ENCODE measurements at regions not wholly inside any gene's neighbourhood (a gene's known extent, or its start where the extent isn't known, plus 50 kb on each side); places are given as distances from the start of the nearest gene placed in this dataset.
"Not testable (repeated sequence)": the region's sequence is repeated elsewhere in the genome, so short reads cannot be mapped to it uniquely, and the experiment has no call there.

DNA sequence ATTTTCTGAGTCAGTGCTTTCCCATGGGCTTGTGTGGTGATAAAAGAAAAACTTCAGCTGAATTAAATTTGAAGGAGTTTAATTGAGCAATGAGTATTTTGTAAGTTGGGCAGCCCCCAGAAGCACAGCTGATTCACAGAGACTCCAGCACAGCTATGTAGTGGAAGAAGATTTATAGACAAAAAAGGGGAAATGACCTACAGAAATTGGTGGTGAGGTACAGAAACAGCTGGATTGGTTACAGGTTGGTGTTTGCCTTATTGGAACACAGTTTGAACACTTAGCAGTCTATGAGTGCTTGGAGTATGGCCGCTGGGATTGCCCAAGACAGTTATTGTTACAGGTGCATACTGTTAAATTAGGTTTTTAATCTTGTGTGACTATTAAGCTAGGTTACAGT is 96.9 kb upstream of the PTPRK start:
- no peak for DNase-seq
- in situ Hi-C loops (cut with MboI; ENCODE audit: low pct_unique_long_range_greater_than_20kb, low sequenced_read_pairs) = no loop called here

DNA sequence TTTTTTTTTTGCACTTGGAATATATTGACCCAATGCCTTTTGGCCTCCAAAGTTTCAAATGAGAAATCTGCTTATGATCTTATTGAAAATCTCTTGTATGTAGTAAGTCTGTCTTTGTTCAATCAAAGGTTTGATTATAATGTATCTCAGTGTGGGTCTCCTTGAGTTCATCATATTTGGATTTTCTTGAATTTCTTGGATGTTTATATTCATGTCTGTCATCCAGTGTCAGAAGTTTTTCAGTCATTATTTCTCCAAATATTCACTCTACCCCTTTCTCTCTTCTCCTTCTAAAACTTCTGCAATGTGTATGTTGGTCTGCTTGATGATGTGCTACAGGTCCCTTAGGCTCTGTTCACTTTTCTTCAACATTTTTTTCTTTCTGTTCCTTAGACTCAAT is 95.9 kb upstream of the PTPRK start:
- no peak for DNase-seq
- in situ Hi-C loops (cut with MboI; ENCODE audit: low pct_unique_long_range_greater_than_20kb, low sequenced_read_pairs) = no loop called here

DNA sequence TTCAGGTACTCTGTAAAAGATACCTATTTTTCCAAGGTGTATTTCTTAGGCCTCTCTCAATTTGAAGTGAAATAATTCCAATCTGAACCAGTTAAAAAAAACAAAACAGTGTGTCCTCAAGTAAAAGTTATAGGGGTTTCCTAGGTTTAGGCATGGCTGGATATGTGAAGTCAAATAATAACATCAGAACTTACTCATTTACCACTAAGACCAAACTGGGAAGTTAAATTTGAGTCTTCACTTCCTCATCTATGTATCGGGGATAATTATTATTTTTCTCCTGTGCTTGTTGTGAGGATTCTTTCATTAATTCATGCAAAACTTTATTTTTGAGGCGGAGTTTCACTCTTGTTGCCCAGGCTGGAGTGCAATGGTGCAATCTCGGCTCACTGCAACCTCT is 86.2 kb upstream of the PTPRK start:
- no peak for DNase-seq
- in situ Hi-C loops (cut with MboI; ENCODE audit: low pct_unique_long_range_greater_than_20kb, low sequenced_read_pairs) = no loop called here

DNA sequence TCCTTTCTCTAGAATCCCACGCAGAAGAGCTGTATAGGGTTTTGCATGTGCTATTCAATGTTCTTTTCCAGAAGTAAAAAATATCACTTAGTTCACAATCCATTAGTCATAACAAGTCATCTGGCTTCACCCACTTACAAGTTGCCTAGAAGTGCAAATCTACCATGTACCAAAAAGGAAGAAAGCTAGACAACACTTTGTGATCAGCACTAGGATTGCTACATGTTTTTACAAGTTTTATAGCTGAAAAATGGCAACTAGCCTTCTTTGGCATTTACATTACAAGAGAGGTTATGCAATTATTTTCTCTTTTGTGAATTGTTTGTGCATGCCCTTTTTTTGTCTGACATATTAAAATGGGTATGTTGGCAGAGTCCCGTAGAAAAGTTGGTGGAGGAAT is 85.6 kb upstream of the PTPRK start:
- DNase-seq = no peak
- in situ Hi-C loops (cut with MboI; ENCODE audit: low pct_unique_long_range_greater_than_20kb, low sequenced_read_pairs) = no loop called here

DNA sequence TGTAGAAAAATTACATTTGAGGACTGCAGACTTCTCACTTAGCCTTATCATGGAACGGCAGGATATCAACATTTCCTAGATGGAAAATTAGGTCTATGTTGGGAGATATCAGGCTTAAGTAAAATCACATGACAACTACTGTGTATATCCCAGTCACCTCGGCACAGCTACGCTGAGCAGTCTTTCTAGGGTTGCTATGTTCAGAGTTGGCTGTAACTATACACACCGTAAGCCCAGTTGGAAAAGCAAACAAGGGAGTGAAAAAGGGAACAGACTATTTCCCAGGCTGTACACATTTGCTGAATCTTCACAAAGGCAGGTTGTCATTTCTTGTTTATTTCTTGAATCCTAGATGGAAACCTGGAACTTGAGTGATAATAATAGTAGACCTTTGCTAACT is 80.7 kb upstream of the PTPRK start:
- in situ Hi-C loops (cut with MboI; ENCODE audit: low pct_unique_long_range_greater_than_20kb, low sequenced_read_pairs) = no loop called here
- DNase-seq = no peak

DNA sequence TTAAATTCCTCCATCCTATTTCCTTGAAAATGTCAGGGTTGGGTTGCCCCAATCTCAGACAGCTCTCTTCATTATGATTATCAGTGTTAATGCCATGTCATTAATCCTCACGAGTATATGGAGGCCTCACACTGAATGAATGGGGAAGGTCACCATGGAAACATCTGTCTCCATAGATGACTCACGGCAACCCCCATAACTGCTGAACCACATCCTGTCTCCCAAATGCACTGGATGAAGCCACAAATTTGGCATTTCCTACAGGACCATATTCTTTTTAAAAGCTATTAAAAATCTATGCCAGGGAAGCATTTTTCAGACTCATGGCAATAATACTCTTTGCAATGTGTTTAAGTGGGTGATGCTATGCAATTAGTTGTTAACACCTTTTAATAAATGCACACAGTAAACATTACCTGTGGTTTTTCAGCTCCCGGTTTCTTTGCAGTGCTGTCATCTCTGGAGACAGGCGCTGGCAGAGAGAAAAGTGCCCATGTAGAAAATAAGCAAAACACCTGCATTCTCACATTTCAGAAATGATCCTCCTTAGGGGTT is 80.1 kb upstream of the PTPRK start:
- in situ Hi-C loops (cut with MboI; ENCODE audit: low pct_unique_long_range_greater_than_20kb, low sequenced_read_pairs) = no loop called here
- DNase-seq = peak; percentile 46

DNA sequence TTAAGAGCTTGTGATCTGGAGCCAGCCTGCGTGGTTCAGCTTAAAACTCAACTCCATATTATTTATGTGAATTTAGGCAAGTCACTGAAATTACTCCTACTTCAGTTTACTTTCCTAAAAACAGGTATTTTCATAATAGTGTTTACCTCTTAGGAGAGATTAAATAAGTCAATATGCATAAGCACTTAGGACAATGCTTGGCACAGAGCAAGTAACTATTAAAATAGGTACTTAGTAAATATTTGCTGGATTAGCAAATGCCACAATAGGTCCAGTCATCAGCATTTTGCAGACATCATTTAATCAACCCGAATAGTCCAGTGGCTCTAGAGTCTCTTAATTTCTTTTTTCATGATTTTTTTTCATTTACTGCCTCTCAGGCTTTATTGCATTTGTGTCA is 78.6 kb upstream of the PTPRK start:
- no peak for DNase-seq
- in situ Hi-C loops (cut with MboI; ENCODE audit: low pct_unique_long_range_greater_than_20kb, low sequenced_read_pairs) = no loop called here

DNA sequence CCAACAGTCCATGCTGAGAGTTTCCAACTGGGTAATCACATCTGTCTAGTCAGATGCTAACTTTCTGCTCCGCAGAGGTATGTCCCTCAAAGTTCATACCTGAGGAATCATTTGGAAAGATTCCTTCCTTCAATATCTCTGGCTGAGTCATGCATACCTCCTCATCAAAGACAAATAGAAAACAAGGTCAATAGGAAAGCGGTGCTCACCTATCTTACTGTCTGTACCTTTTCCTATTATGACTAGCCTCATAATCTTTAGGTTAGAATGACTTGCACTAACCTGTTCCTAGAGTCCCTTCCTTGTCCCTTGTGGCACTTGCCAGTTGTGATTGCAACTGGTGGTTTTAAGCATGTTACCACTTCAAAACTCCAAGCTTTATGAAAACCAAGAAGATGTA is 78.2 kb upstream of the PTPRK start:
- in situ Hi-C loops (cut with MboI; ENCODE audit: low pct_unique_long_range_greater_than_20kb, low sequenced_read_pairs) = no loop called here
- no peak for DNase-seq

DNA sequence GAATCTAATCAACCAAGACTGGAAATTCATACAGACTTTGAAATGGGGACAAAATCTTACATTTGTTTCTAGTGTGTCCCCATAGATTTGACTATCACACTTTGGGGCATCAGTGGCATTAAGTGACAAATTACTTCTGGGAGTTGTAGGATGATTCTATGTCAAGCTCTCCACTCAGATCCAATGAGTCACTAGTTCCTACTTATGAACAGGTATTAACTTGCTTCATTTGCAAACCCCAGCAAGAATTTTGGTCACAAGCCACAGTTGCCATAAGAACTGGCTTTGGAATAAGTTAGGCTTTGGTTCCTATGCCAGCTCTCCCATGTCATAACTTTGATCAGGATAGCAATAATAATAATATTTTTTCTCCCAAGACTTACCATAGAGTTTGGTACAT is 77.6 kb upstream of the PTPRK start:
- DNase-seq = no peak
- in situ Hi-C loops (cut with MboI; ENCODE audit: low pct_unique_long_range_greater_than_20kb, low sequenced_read_pairs) = no loop called here

DNA sequence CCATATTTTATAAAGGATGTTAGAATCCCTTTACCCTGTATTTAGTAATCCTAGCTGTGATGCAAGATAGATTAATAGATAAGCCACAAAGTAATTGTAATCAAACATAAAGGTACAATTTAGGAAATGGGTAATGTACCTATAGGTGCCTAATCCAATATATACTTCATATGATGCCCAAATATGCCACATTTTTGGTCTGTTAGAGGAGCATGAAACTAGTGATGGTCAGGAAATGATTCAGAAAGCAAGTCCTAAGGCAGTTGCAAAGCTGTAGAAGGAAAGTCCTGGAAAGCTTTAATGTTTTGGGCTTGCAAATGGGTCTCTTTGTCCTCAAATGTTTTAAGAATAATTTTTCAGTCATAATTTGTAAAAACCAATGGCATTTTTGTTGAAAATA is 76.6 kb upstream of the PTPRK start:
- in situ Hi-C loops (cut with MboI; ENCODE audit: low pct_unique_long_range_greater_than_20kb, low sequenced_read_pairs) = no loop called here
- DNase-seq = no peak

DNA sequence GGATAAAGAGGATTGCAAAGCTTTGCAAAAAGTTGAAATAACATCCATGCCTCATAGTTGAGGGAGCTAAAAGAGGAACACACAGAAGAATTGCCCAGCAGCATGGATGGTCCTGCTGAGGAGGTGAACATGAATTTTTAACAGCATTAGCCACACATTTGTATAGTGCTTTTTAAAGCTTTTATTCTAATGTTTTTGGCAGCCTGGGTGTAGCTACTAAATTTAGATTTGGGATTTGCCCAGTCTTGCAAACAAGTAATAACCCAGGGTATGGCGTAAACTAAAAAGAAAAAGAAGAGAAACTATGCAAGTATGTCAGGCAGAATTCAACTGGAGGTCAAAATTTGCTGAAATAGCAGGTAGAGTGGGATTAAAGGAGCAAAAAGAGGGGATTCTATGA is 75.1 kb upstream of the PTPRK start:
- DNase-seq = no peak
- in situ Hi-C loops (cut with MboI; ENCODE audit: low pct_unique_long_range_greater_than_20kb, low sequenced_read_pairs) = no loop called here

DNA sequence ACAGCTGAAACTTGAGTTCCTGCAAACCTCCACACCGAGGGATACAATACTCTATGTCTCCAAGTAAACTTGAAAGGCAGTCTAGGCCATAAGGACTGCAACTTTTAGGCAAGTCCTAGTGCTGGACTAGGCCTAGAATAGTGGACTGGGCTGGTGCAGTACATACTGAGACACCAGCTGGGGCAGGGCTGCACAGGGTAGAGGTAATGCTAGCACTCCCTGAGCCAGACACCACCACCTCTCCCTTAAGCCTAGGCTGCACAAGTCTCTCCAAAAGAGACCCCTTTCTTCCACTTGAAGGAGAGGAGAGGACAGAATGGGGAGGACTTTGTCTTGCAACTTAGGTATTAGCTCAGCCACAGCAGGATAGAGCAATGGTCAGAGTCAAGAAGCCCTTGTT is 65.7 kb upstream of the PTPRK start:
- in situ Hi-C loops (cut with MboI; ENCODE audit: low pct_unique_long_range_greater_than_20kb, low sequenced_read_pairs) = no loop called here
- no peak for DNase-seq

DNA sequence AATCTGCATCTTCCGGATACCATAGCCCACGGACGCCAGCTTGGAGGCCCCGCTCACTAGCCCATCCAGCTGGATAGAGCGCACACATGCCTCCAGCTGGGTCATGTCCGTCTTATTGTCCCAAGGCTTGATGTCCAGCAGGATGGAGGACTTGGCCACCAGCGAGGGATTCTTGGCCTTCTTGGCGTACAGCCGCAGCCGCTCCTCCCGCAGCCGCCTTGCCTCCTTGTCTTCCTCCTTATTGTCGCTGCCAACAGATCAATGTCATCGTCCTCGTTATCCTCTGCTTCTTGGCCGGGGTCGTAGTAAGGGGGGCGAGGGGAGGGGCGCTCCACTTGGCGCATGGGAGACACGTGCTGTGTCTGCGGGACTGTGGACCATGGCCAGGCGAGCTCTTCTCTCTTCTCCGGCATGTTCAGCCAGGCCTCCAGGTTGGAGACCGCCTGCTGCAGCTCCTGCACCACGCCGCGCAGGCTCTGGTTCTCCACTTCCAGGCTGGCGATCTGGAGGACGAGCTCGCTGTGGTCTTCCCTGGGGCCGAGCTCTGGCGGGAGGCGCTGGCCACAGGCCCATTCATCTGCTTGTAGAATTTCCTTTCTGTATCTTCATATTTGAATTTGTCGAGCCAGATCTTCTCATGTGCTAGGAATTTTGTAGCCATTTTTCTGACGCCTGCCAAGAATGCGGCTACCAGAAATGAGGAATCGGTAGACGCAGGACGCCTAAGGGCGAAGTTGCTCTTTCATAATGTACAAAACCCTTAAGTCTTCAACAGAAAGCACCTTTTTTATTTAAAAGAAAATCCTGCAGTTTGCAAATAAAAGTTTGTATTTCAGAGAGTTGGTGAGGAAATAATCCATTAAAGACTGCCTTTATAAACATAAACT is 60.1 kb upstream of the PTPRK start:
- no peak for DNase-seq
- in situ Hi-C loops (cut with MboI; ENCODE audit: low pct_unique_long_range_greater_than_20kb, low sequenced_read_pairs) = no loop called here

DNA sequence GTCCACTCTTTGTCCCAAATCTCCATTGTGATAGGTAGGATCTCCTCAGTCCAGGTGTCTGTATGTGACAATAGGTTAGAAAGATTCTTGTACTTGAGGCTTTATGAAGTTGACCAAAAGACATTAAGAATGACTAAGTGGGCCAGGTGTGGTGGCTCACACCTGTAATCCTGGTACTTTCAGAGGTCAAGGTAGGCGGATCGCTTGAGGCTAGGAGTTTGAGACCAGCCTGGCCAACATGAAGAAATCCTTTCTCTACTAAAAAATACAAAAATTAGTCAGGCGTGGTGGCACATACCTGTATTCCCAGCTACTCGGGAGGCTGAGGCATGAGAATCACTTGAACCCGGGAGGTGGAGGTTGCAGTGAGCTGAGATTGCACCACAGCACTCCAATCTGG is 54.9 kb upstream of the PTPRK start:
- in situ Hi-C loops (cut with MboI; ENCODE audit: low pct_unique_long_range_greater_than_20kb, low sequenced_read_pairs); DNase-seq: not testable (repeated sequence)

DNA sequence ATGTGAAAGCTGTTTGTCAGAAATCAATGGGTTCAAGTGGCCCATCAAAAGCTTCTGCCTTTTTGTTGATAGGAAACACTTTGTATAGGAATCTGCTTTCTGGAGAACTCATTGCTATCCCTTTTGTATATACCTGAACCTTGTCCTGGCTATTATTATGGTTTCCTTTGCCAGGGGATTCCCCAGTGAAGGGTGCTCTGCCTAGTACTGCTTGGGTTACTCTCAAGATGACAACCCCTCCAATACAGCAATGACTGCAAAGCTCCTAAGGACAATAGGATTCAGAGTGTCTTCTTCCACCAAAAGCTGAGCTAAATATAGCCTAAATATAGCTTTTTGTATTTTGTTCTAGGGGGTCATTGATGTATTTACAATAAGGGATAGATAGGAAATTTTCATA is 54.0 kb upstream of the PTPRK start:
- in situ Hi-C loops (cut with MboI; ENCODE audit: low pct_unique_long_range_greater_than_20kb, low sequenced_read_pairs) = no loop called here
- DNase-seq = no peak

DNA sequence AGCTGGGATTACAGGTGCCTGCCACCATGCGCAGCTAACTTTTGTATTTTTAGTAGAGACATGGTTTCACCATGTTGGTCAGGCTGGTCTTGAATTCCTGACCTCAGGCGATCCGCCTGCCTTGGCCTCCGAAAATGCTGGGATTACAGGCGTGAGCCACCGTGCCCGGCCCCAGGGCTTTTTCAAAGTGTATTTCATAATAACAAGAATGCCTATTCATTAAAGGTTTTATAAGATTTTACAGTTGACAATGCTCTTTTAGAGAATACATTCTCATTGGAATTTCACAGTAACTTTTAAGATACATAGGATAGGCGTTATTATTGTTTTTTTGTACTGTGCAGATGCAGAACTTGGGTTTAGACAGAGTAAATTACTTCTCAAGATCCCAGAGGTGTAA is 52.6 kb upstream of the PTPRK start:
- in situ Hi-C loops (cut with MboI; ENCODE audit: low pct_unique_long_range_greater_than_20kb, low sequenced_read_pairs) = no loop called here
- no peak for DNase-seq

DNA sequence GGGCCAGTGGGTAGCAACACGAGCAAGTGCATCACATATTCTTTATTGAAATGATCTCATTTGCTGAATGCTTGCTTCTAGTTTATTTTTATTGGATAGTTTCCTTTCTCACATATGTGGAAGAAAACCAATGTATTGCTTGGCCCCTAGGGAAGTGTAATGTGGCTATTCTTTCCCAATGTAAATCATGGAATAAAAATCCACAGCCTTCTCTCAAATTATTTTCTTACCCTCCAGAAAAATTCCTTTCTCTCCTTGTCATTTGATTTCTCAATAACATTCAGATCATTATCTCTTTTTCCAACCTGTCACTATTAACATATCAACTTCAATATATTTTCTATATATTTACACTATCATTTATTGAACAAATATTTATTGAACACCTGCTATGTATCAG is 51.9 kb upstream of the PTPRK start:
- in situ Hi-C loops (cut with MboI; ENCODE audit: low pct_unique_long_range_greater_than_20kb, low sequenced_read_pairs) = no loop called here
- DNase-seq = no peak

DNA sequence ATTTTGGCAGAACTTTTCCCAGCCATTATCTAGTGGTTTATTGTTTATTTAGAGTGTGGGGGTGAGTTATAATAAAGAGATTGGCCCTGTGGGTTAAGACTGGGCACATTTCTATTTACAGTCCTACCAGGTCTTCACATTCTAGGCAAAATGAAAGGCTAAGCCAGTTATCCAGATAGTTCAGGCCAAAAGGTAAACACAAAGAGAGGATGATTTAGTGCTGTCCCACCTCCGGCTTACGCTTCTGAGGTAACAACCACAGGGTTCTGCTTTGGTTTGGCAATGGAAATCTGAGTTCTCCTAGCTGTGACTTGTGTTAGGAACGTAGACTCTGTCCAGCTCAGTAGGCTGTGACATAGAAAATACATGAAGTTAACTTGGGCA is 50.3 kb upstream of the PTPRK start:
- in situ Hi-C loops (cut with MboI; ENCODE audit: low pct_unique_long_range_greater_than_20kb, low sequenced_read_pairs) = no loop called here
- no peak for DNase-seq

DNA sequence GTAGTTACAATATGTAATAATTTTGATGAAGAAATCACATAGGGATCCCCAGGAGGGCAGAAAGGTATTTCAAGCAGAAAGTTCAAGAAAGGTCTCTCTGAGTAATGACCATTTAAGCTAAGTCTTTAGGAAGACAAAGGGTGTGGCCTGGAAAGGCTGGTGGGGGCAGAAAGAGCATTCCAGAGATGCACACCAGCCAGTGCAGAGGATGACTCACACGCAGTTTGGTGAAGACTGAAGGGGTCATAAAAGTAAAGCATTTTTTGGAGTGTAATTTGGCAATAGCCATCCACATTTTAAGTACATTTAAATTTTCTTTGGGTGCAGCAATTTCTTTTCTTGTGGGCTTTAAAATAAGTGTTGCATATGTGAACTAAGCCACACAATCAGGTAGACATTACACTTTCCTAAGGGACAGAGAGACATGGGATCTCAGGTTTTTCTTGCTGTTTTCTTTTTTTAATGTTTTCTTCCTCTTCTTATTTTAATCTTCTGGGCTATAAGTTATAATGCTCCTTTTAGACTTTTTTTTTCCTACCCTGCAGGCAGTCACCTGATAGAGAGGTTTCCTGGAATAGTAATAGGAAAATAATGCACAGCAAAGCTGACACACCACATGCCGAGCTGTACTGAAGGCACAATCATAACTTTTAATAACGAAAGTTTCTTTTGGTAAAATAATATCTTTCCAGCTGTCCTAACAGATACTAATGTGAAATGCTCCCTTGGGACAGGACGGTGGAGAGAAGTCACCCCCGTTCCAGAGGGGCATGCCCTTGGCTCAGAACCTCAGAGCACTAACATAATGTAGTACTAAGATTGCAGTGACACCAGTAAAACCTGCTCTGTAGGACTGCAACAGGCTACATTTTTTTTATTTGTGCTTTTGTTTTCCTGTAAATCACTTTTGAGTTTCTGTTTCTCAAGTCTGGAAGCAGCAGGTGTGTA is 49.6 kb upstream of the PTPRK start:
- no peak for DNase-seq
- in situ Hi-C loops (cut with MboI; ENCODE audit: low pct_unique_long_range_greater_than_20kb, low sequenced_read_pairs) = no loop called here
